Adrenal gland (tissue), 9 donors: ENCODE measurements at regions not wholly inside any gene's neighbourhood (a gene's known extent, or its start where the extent isn't known, plus 50 kb on each side); places are given as distances from the start of the nearest gene placed in this dataset.
"Not testable (repeated sequence)": the region's sequence is repeated elsewhere in the genome, so short reads cannot be mapped to it uniquely, and the experiment has no call there.

Experiments used
- DNase-seq, 7 donors: peaks; one replicate each; pipeline ENCODE4 v3.0.0-alpha.2; 2019 to 2020
- H3K27ac ChIP-seq, 5 donors: fragments of 200-600 bp; sonication (generic) in 4 of 5; 1 replicate in 3 of 5; 2 replicates in 2 of 5; pipeline versions ENCODE4 v1.5.1 to v1.8.0; 2016 to 2020; ENCODE audit warnings: mild to moderate bottlenecking in 1 of 5
- H3K27me3 ChIP-seq: fragments of 200-600 bp; 2 replicates; pipeline ENCODE4 v1.8.0; 2021
- H3K36me3 ChIP-seq, 2 donors: fragments of 200-600 bp; replicated peaks in 1 of 2; 1 replicate in 1 of 2; 2 replicates in 1 of 2; pipeline versions ENCODE4 v1.5.1 to v1.8.0; 2018 to 2022
- H3K4me1 ChIP-seq, 2 donors: fragments of 200-600 bp; replicated peaks in 1 of 2; 1 replicate in 1 of 2; 2 replicates in 1 of 2; pipeline versions ENCODE4 v1.5.1 to v1.8.0; 2018 to 2021
- H3K4me3 ChIP-seq, 4 donors: fragments of 200-600 bp; sonication (generic) in 3 of 4; one replicate each; pipeline ENCODE4 v1.5.1; 2016 to 2018
- H3K9me3 ChIP-seq, 3 donors: fragments of 200-600 bp; sonication (generic) in 1 of 3; replicated peaks in 1 of 3; 1 replicate in 2 of 3; 2 replicates in 1 of 3; pipeline versions ENCODE4 v1.5.1 to v1.8.0; 2016 to 2021
- POLR2A ChIP-seq, 2 donors: fragments of 450-650 bp; IDR thresholded peaks; one replicate each; pipeline ENCODE4 v1.6.1; 2017; ENCODE audit warnings: antibody characterized with exemption in 2 of 2, mild to moderate bottlenecking in 2 of 2, moderate library complexity in 1 of 2
- WGBS, 4 donors: extraction: QIAGEN DNeasy Blood & Tissue Kit in 2 of 4; methylation state at CpG; one replicate each; pipeline versions ENCODE4 v1.1.5 to v1.1.7; 2013 to 2017; 5-methylcytosine and 5-hydroxymethylcytosine counted together
- intact Hi-C, 2 donors: fragments of 100-400 bp; cut with DNase I; formaldehyde crosslinking; loops; one replicate each; pipeline versions ENCODE4 v1.14.1 to v1.15.0; 2022 to 2023
- TF ChIP-seq, protein P1 (sequence below), 6 experiments: fragments of 450-650 bp in 4 of 6; fragments of 200-600 bp in 2 of 6; sonication (generic) in 1 of 6; IDR thresholded peaks; 1 replicate in 5 of 6; 2 replicates in 1 of 6; pipeline versions ENCODE4 v1.5.1 to v1.8.0; 2016 to 2021; ENCODE audit warnings: antibody characterized with exemption in 6 of 6, mild to moderate bottlenecking in 2 of 6, moderate library complexity in 1 of 6
- donor health status: healthy with polysubstance abuse.
- donor health status: Bipolar disorder and iron deficiency.
- donor health status: DM: yes; HTN: yes; CAD: no.
- donor health status: DM: no; HTN: no; CAD: no.
- donor health status: DM: no; HTN: no; CAD: no.

DNA sequence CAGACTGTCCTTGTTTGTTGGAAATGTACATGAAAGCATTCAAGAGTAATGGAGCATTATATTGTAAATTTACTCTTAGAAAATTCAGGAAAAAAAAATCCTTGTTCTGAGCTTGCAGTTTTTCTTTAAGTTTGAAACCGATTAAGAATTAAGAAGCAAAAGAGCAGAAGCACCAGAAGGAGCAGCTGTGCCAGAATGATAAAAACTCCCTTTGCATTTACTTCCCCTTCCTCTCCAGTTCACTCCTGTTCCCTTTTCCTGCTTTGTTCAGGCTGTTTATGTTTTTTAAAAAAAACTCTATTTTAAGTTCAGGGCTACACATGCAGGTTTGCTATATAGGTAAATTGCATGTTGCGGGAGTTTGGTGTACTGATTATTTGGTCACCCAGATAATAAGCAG, 90.3 kb downstream of the ATOH1 start:
- 65 to 78% (median 76%) methylated on average over 2 of the region's 2 CpGs for WGBS, 4 donors
- Histone ChIP-seq H3K27me3 (no peaks in the 10 kb centered on the region), H3K36me3 (no peaks in the 10 kb centered on the region), H3K9me3 (no peaks in the 10 kb centered on the region), H3K27ac (no peak overlapping the region), H3K4me1 (no peaks in the 10 kb centered on the region), H3K4me3 (no peak overlapping the region)
- no peak for TF ChIP-seq POLR2A (IDR thresholded peaks at IDR 0.05)
- TF ChIP-seq, protein P1, sequence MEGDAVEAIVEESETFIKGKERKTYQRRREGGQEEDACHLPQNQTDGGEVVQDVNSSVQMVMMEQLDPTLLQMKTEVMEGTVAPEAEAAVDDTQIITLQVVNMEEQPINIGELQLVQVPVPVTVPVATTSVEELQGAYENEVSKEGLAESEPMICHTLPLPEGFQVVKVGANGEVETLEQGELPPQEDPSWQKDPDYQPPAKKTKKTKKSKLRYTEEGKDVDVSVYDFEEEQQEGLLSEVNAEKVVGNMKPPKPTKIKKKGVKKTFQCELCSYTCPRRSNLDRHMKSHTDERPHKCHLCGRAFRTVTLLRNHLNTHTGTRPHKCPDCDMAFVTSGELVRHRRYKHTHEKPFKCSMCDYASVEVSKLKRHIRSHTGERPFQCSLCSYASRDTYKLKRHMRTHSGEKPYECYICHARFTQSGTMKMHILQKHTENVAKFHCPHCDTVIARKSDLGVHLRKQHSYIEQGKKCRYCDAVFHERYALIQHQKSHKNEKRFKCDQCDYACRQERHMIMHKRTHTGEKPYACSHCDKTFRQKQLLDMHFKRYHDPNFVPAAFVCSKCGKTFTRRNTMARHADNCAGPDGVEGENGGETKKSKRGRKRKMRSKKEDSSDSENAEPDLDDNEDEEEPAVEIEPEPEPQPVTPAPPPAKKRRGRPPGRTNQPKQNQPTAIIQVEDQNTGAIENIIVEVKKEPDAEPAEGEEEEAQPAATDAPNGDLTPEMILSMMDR (IDR thresholded peaks at IDR 0.05), result no peak
- DNase-seq, result no peak
- intact Hi-C loops, result no loop called here

DNA sequence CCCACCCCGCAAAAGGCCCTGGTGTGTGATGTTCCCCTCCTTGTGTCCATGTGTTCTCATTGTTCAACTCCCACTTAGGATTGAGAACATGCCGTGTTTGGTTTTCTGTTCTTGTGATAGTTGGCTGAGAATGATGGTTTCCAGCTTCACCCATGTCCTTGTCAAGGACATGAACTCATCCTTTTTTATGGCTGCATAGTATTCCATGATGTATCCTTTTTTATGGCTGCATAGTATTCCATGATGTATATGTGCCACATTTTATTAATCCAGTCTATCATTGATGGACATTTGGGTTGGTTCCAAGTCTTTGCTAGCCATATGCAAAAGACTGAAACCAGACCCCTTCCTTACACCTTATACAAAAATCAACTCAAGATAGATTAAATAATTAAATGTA, 95.0 kb downstream of the ATOH1 start:
- 76 to 92% (median 89%) methylated on average over 2 of the region's 2 CpGs for WGBS, 4 donors
- intact Hi-C loops, result not testable (repeated sequence)

GRCh38 chr4:93947286-93947685, 118.7 kb downstream of the ATOH1 start:
- H3K27me3 ChIP-seq, result no peaks in the 10 kb centered on the region
- no peaks in the 10 kb centered on the region for H3K4me1 ChIP-seq
- H3K36me3 ChIP-seq, result no peaks in the 10 kb centered on the region
- intact Hi-C loops, result no loop called here
- no peaks in the 10 kb centered on the region for H3K9me3 ChIP-seq
- no peak for TF ChIP-seq POLR2A (IDR thresholded peaks at IDR 0.05)
- TF ChIP-seq, protein P1 (IDR thresholded peaks at IDR 0.05), result no peak
- H3K27ac ChIP-seq, result no peak overlapping the region
- H3K4me3 ChIP-seq, result no peak overlapping the region
- no peak for DNase-seq

More for the DNA sequence above, 95.0 kb downstream of the ATOH1 start:
- H3K9me3 ChIP-seq, H3K4me1 ChIP-seq, H3K27ac ChIP-seq, H3K27me3 ChIP-seq, H3K36me3 ChIP-seq, DNase-seq, H3K4me3 ChIP-seq: not testable (repeated sequence)

- H3K27ac ChIP-seq, H3K36me3 ChIP-seq, H3K27me3 ChIP-seq, H3K4me1 ChIP-seq, intact Hi-C loops, H3K4me3 ChIP-seq, DNase-seq, H3K9me3 ChIP-seq: not testable (repeated sequence)
- 47 to 69% (median 62%) methylated on average over 4 of the region's 4 CpGs for WGBS, 4 donors
Observed at GRCh38 chr4:93950239-93950638, 121.7 kb downstream of the ATOH1 start.

DNA sequence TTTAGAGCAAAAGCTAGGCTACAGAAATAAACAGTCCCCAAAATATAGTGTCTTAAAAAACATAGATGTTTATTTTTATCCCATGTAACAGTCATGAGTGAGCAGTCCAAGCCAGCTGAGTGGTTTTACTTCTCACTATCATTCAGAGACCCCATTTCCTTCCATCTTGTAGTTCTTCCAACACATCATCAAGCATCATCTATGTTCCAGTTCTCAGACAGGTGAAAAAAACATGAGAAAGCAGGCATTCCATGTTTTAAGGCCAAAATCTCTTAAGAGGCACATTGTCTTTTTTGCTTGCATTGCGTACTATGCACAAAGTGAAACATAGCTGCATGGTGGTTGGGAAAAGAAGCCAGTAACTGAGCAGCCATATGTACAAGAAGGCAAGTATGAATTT, 128.6 kb downstream of the ATOH1 start:
- WGBS, 4 donors, result 84 to 100% (median 92%) methylated on average over 1 of the region's 1 CpG

More for the DNA sequence above, 128.6 kb downstream of the ATOH1 start:
- DNase-seq, result no peak
- intact Hi-C loops, result no loop called here
- Histone ChIP-seq H3K36me3 (no peaks in the 10 kb centered on the region), H3K4me3 (no peak overlapping the region), H3K27ac (no peak overlapping the region), H3K27me3 (no peaks in the 10 kb centered on the region), H3K9me3 (no peaks in the 10 kb centered on the region), H3K4me1 (no peaks in the 10 kb centered on the region)
- TF ChIP-seq, protein P1 (IDR thresholded peaks at IDR 0.05), result no peak
- TF ChIP-seq POLR2A (IDR thresholded peaks at IDR 0.05), result no peak
